IMR-90 (cell line): ENCODE measurements at regions not wholly inside any gene's neighbourhood (a gene's known extent, or its start where the extent isn't known, plus 50 kb on each side); places are given as distances from the start of the nearest gene placed in this dataset.

Experiments used
- ATAC-seq: fragments of 200-7000 bp; cut with Tn5 transposase; 2 replicates; pipeline ENCODE4 v1.9.1; 2020; ENCODE audit warnings: low read depth, mild to moderate bottlenecking, moderate library complexity
- BruUV-seq: library from RNA; stranded (reverse); fragments of 400-500 nt; replicated peaks from 2 replicates; lab custom pipeline; 2021; lab: Mats Ljungman, UMichigan
- CTCF ChIA-PET: fragments of 300-600 bp; formaldehyde crosslinking; extraction: SDS; loops from one replicate; lab custom pipeline; 2021; ENCODE audit warnings: antibody characterized with exemption; lab: Yijun Ruan, JAX
- POLR2A ChIA-PET: fragments of 300-600 bp; sonication (Branson Sonifier 250); formaldehyde crosslinking; loops from one replicate; lab custom pipeline; 2022; ENCODE audit warnings: antibody characterized with exemption; ENCODE audit not compliant: unreplicated experiment; lab: Charles Lee
- DNase-seq: peaks from one replicate; pipeline ENCODE4 v3.0.0; 2013
- H2AFZ ChIP-seq: replicated peaks from 2 replicates; pipeline ENCODE3; 2013; ENCODE audit warnings: low read length, mild to moderate bottlenecking; ENCODE audit not compliant: poor library complexity
- H2AK5ac ChIP-seq: 2 replicates; pipeline ENCODE4 v1.6.1; 2013; ENCODE audit warnings: low read depth, low read length, inconsistent platforms
- H2AK9ac ChIP-seq: replicated peaks from 2 replicates; pipeline ENCODE3; 2013; ENCODE audit warnings: mild to moderate bottlenecking, low read depth, low read length, moderate library complexity; ENCODE audit not compliant: poor library complexity
- H2BK120ac ChIP-seq: 2 replicates; pipeline ENCODE4 v1.6.1; 2013; ENCODE audit warnings: low read depth, low read length, inconsistent platforms
- H2BK15ac ChIP-seq: 3 replicates; pipeline ENCODE4 v1.6.1; 2013; ENCODE audit warnings: low read depth, low read length, inconsistent platforms
- H2BK20ac ChIP-seq: 2 replicates; pipeline ENCODE4 v1.6.1; 2013; ENCODE audit warnings: low read depth, mild to moderate bottlenecking, inconsistent platforms, low read length, moderate library complexity
- H2BK5ac ChIP-seq: 2 replicates; pipeline ENCODE4 v1.6.1; 2013; ENCODE audit warnings: mild to moderate bottlenecking, low read depth, low read length, inconsistent platforms; ENCODE audit not compliant: poor library complexity, severe bottlenecking
- H3K14ac ChIP-seq: replicated peaks from 2 replicates; pipeline ENCODE4 v1.6.1; 2013; ENCODE audit warnings: low read depth, low read length, inconsistent platforms
- H3K18ac ChIP-seq: 2 replicates; pipeline ENCODE4 v1.6.1; 2013; ENCODE audit warnings: low read depth, low read length, control low read depth
- H3K23ac ChIP-seq: 2 replicates; pipeline ENCODE4 v1.6.1; 2013; ENCODE audit warnings: low read depth, low read length, inconsistent platforms
- H3K27ac ChIP-seq: 2 replicates; pipeline ENCODE4 v1.5.1; 2013; ENCODE audit warnings: mild to moderate bottlenecking, control low read depth, low read length; ENCODE audit not compliant: insufficient read depth
- H3K27me3 ChIP-seq: 2 replicates; pipeline ENCODE4 v1.6.1; 2013; ENCODE audit warnings: low read length; ENCODE audit not compliant: control insufficient read depth, insufficient read depth
- H3K36me3 ChIP-seq: 2 replicates; pipeline ENCODE4 v1.6.1; 2013; ENCODE audit warnings: low read length, mixed read lengths; ENCODE audit not compliant: control insufficient read depth, insufficient read depth
- H3K4ac ChIP-seq: 2 replicates; pipeline ENCODE4 v1.6.1; 2013; ENCODE audit warnings: low read depth, low read length, inconsistent platforms
- H3K4me1 ChIP-seq: 2 replicates; pipeline ENCODE4 v1.6.1; 2013; ENCODE audit warnings: low read length, mixed read lengths; ENCODE audit not compliant: control insufficient read depth, insufficient read depth
- H3K4me2 ChIP-seq: 2 replicates; pipeline ENCODE4 v1.6.1; 2013; ENCODE audit warnings: low read depth, mild to moderate bottlenecking, control low read depth, low read length, moderate library complexity
- H3K4me3 ChIP-seq: 2 replicates; pipeline ENCODE4 v1.5.1; 2013; ENCODE audit warnings: low read depth, mild to moderate bottlenecking, control low read depth, low read length, moderate library complexity; ENCODE audit not compliant: insufficient read depth
- H3K56ac ChIP-seq: 2 replicates; pipeline ENCODE4 v1.6.1; 2013; ENCODE audit warnings: low read length, inconsistent platforms; ENCODE audit not compliant: insufficient read depth; ENCODE audit errors: extremely low read depth
- H3K79me1 ChIP-seq, 2 experiments: 2 replicates each; pipeline ENCODE4 v1.6.1; 2013; ENCODE audit warnings: low read length in 2 of 2, inconsistent platforms in 1 of 2, low read depth in 1 of 2
- H3K9ac ChIP-seq: 2 replicates; pipeline ENCODE4 v1.6.1; 2013; ENCODE audit warnings: low read depth, low read length, control low read depth
- H3K9me1 ChIP-seq: 2 replicates; pipeline ENCODE4 v1.6.1; 2013; ENCODE audit warnings: low read length, inconsistent platforms; ENCODE audit not compliant: insufficient read depth
- H3K9me3 ChIP-seq: 2 replicates; pipeline ENCODE4 v1.6.1; 2013; ENCODE audit warnings: low read length; ENCODE audit not compliant: control insufficient read depth, insufficient read depth
- H4K20me1 ChIP-seq: 2 replicates; pipeline ENCODE4 v1.6.1; 2013; ENCODE audit warnings: low read length, inconsistent platforms; ENCODE audit not compliant: insufficient read depth
- H4K5ac ChIP-seq: 2 replicates; pipeline ENCODE4 v1.6.1; 2013; ENCODE audit warnings: mild to moderate bottlenecking, low read depth, low read length, control low read depth
- H4K8ac ChIP-seq, 2 experiments: 2 replicates each; pipeline ENCODE4 v1.6.1; 2013; ENCODE audit warnings: low read depth in 2 of 2, low read length in 2 of 2, control low read depth in 1 of 2, inconsistent platforms in 1 of 2
- H4K91ac ChIP-seq: 2 replicates; pipeline ENCODE4 v1.6.1; 2013; ENCODE audit warnings: low read depth, low read length, inconsistent platforms; ENCODE audit not compliant: insufficient read depth
- CHD1 ChIP-seq: IDR thresholded peaks from 2 replicates; pipeline ENCODE4 v1.6.1; 2012; ENCODE audit warnings: low read depth, low read length, improper control_type of control experiment
- POLR2A ChIP-seq: IDR thresholded peaks from 2 replicates; pipeline ENCODE4 v1.6.1; 2012; ENCODE audit warnings: mild to moderate bottlenecking, low read depth, low read length
- WGBS, 2 experiments: methylation state at CpG; one replicate each; pipeline versions ENCODE4 v1.1.5 to v1.1.7; 2013; ENCODE audit warnings: missing lambda C conversion rate in 2 of 2; ENCODE audit not compliant: insufficient read length in 1 of 2; ENCODE audit errors: extremely low coverage in 2 of 2; 5-methylcytosine and 5-hydroxymethylcytosine counted together
- dilution Hi-C: fragments of 300-500 bp; cut with HindIII; formaldehyde crosslinking; loops from one replicate; pipeline ENCODE4 v1.14.3; 2018; ENCODE audit warnings: low sequenced_read_pairs; ENCODE audit not compliant: unreplicated experiment
- in situ Hi-C: fragments of 300-500 bp; cut with MboI; formaldehyde crosslinking; loops from 3 replicates; pipeline ENCODE4 v1.14.3; 2019; ENCODE audit warnings: low sequenced_read_pairs, inconsistent platforms, mixed read lengths
- intact Hi-C: fragments of 100-400 bp; cut with micrococcal nuclease; formaldehyde crosslinking; loops from 2 replicates; pipeline ENCODE4 v1.10.0; 2022
- TF ChIP-seq, protein P1 (sequence below): fragments of 150-350 bp; IDR thresholded peaks from 2 replicates; pipeline ENCODE4 v1.6.1; 2017; ENCODE audit warnings: mild to moderate bottlenecking, antibody characterized with exemption, low read length, low read depth

DNA sequence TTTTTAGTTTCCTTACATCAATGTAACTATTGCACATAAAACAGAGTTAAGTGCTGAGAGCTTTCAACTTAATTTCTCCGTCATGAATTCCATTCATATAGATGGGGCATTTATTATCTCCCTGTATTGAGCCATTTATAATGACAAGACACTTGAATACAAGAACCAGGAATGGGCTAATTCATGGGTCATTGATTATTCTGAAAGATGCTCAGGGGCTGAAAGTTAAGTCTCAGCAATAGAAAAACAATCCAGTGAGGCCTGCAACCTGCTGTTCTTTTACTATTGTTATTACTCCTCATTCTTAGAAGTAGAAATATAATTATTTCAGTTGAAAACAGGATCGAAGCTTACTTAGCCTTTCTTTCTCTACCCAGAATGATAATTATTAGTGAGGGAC, 307.7 kb downstream of the MMUT start:
- Histone ChIP-seq H3K4me1 (no peaks in the 10 kb centered on the region), H2BK5ac (no peak overlapping the region), H2BK120ac (no peak overlapping the region), H2BK15ac (no peak overlapping the region), H3K14ac (no peak overlapping the region), H3K9ac (no peak overlapping the region), H2AK9ac (no peak overlapping the region), H4K20me1 (no peaks in the 10 kb centered on the region), H3K9me1 (no peaks in the 10 kb centered on the region), H4K8ac (no peak overlapping the region), H2AK5ac (no peak overlapping the region), H4K5ac (no peak overlapping the region), H3K27ac (no peak overlapping the region), H3K18ac (no peak overlapping the region), H3K9me3 (peaks cover 2% of the 10 kb centered on the region; the same call in 1 of the 2 replicates), H2AFZ (no peak overlapping the region), H3K36me3 (no peaks in the 10 kb centered on the region), H3K23ac (no peak overlapping the region), H2BK20ac (no peak overlapping the region), H3K27me3 (no peaks in the 10 kb centered on the region), H3K4me2 (no peak overlapping the region), H3K56ac (no peak overlapping the region), H3K4me3 (no peak overlapping the region), H3K4ac (no peak overlapping the region), H4K91ac (no peak overlapping the region), H3K79me1 (no peaks in the 10 kb centered on the region)
- dilution Hi-C loops (no loop called here), in situ Hi-C loops (no loop called here), intact Hi-C loops (no loop called here)
- POLR2A ChIA-PET, result no interaction called here
- no CpG with 5 or more reads among the region's 2 CpGs for WGBS, 2 experiments
- no TSS peak for BruUV-seq
- CTCF ChIA-PET, result no interaction called here
- DNase-seq, result no peak
- TF ChIP-seq, protein P1, sequence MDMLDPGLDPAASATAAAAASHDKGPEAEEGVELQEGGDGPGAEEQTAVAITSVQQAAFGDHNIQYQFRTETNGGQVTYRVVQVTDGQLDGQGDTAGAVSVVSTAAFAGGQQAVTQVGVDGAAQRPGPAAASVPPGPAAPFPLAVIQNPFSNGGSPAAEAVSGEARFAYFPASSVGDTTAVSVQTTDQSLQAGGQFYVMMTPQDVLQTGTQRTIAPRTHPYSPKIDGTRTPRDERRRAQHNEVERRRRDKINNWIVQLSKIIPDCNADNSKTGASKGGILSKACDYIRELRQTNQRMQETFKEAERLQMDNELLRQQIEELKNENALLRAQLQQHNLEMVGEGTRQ, result no peak
- TF ChIP-seq POLR2A (no peak), CHD1 (no peak)
- ATAC-seq, result no peak
